ENCODE measurements at regions not wholly inside any gene's neighbourhood (a gene's known extent, or its start where the extent isn't known, plus 50 kb on each side); places are given as distances from the start of the nearest gene placed in this dataset.

GRCh38 chrX:85630901-85631300, 251.4 kb upstream of the POF1B start:
- DNase-seq (ENCODE audit: low read depth in 1 of 2, low spot score in 2 of 2) (no peak), FAIRE-seq (no peak)
- H4K5ac ChIP-seq (ENCODE audit: insufficient read length, low read depth, low read length) = no peak overlapping the region
- H3K79me1 ChIP-seq (ENCODE audit: low read depth, low read length) = no peaks in the 10 kb centered on the region
- H2BK20ac ChIP-seq (ENCODE audit: low read length) = no peak overlapping the region
- H2BK5ac ChIP-seq (ENCODE audit: low read depth, low read length) = no peak overlapping the region
- H2BK120ac ChIP-seq (replicated peaks; ENCODE audit: low read depth, low read length) = no peak overlapping the region
- H3K23ac ChIP-seq (ENCODE audit: insufficient read length) = no peak overlapping the region
- ChIA-PET CTCF (ENCODE audit: partially characterized antibody) (interaction anchor here (1.4 kb wide), 1 partner anchor 19 kb away, joined by 3 read pairs; no protein-coding TSS in a partner anchor), POLR2A (ENCODE audit: partially characterized antibody) (no interaction called here)
- no peak overlapping the region for H2AFZ ChIP-seq (ENCODE audit: low read length)
- no peak overlapping the region for H3K56ac ChIP-seq (replicated peaks; ENCODE audit: insufficient read length, low read depth, low read length)
- H4K20me1 ChIP-seq (replicated peaks in 1 of 2; ENCODE audit: control insufficient read depth in 1 of 2, insufficient read depth in 2 of 2, low read length in 2 of 2) = no peaks in the 10 kb centered on the region
- H3K27me3 ChIP-seq (replicated peaks in 1 of 4; ENCODE audit: control insufficient read depth in 3 of 4, extremely low read depth in 1 of 4, insufficient read depth in 3 of 4, low read length in 3 of 4) = no peaks in the 10 kb centered on the region
- no peaks in the 10 kb centered on the region; a peak in 1 of 7 replicates for H3K4me1 ChIP-seq (replicated peaks in 1 of 4; ENCODE audit: control insufficient read depth in 3 of 4, insufficient read depth in 4 of 4, low read length in 3 of 4)
- H3K36me3 ChIP-seq (ENCODE audit: control insufficient read depth in 2 of 4, insufficient read depth in 4 of 4, low read length in 3 of 4) = no peaks in the 10 kb centered on the region
- peaks cover 4 to 6% of the 10 kb centered on the region in 2 experiments; a peak in 1 of 4 replicates for H3K9me3 ChIP-seq (ENCODE audit: insufficient read depth in 2 of 2, low read depth in 1 of 2, low read length in 1 of 2)
- no peak overlapping the region for H3K18ac ChIP-seq (ENCODE audit: extremely low read depth, low read length)
- no peak overlapping the region for H4K91ac ChIP-seq (replicated peaks; ENCODE audit: insufficient read length, low read length)
- H3K14ac ChIP-seq (ENCODE audit: insufficient read length) = no peak overlapping the region
- H2BK15ac ChIP-seq (ENCODE audit: low read length) = no peak overlapping the region
- H4K8ac ChIP-seq (ENCODE audit: extremely low read depth, insufficient read depth, low read length) = no peak overlapping the region
- no peak overlapping the region for H3K4me2 ChIP-seq (ENCODE audit: insufficient read depth in 1 of 2, low read depth in 2 of 2, low read length in 2 of 2)
- H2AK5ac ChIP-seq (ENCODE audit: low read depth, low read length) = no peak overlapping the region
- TF ChIP-seq FOSL1 (IDR thresholded peaks at IDR 0.05; ENCODE audit: insufficient read depth, low read depth, low read length) (no peak), RAD21 (IDR thresholded peaks at IDR 0.05 in 1 of 2, conservative IDR thresholded peaks at IDR 0.05 in 1 of 2; ENCODE audit: low read depth in 2 of 2, low read length in 2 of 2) (peak; percentile 22 to 33)
- H3K4me3 ChIP-seq (ENCODE audit: extremely low read depth in 1 of 4, insufficient read depth in 2 of 4, low read depth in 3 of 4, low read length in 4 of 4) = no peak overlapping the region
- H3K79me2 ChIP-seq (ENCODE audit: control insufficient read depth in 1 of 2, insufficient read depth in 2 of 2, low read length in 2 of 2) = no peaks in the 10 kb centered on the region
- H3K23me2 ChIP-seq (ENCODE audit: low read depth, low read length) = no peaks in the 10 kb centered on the region
- no peak overlapping the region for H3K4ac ChIP-seq (replicated peaks; ENCODE audit: insufficient read length, low read depth, low read length)
- no peak overlapping the region for H2BK12ac ChIP-seq (ENCODE audit: low read depth, low read length)
- no peak overlapping the region for H3K9ac ChIP-seq (replicated peaks in 1 of 4; ENCODE audit: extremely low read depth in 1 of 4, low read depth in 3 of 4, low read length in 3 of 4)
- H3K27ac ChIP-seq (ENCODE audit: low read depth, low read length) = no peak overlapping the region
